SJSA1 (cell line): ENCODE measurements at regions not wholly inside any gene's neighbourhood (a gene's known extent, or its start where the extent isn't known, plus 50 kb on each side); places are given as distances from the start of the nearest gene placed in this dataset.

Source experiments
- DNase-seq, 2 experiments: peaks; one replicate each; pipeline ENCODE4 v3.0.0-alpha.2; 2015 to 2020; ENCODE audit warnings: low spot score in 2 of 2, low read depth in 1 of 2
- H3K27ac ChIP-seq: fragments of 250-450 bp; sonication (Bioruptor Pico); 2 replicates; pipeline ENCODE4 v1.5.1; 2020; ENCODE audit warnings: mild to moderate bottlenecking, moderate library complexity
- H3K27me3 ChIP-seq: fragments of 250-450 bp; sonication (Bioruptor Pico); replicated peaks from 2 replicates; pipeline ENCODE4 v1.5.1; 2020; ENCODE audit warnings: mild to moderate bottlenecking, moderate library complexity
- H3K36me3 ChIP-seq: fragments of 250-450 bp; sonication (Bioruptor Pico); 2 replicates; pipeline ENCODE4 v1.5.1; 2020; ENCODE audit warnings: mild to moderate bottlenecking
- H3K4me1 ChIP-seq: fragments of 250-450 bp; sonication (Bioruptor Pico); replicated peaks from 2 replicates; pipeline ENCODE4 v1.6.1; 2021; ENCODE audit warnings: mild to moderate bottlenecking
- H3K4me3 ChIP-seq: fragments of 250-450 bp; sonication (Bioruptor Pico); 2 replicates; pipeline ENCODE4 v1.5.1; 2020; ENCODE audit warnings: mild to moderate bottlenecking
- H3K9me3 ChIP-seq: fragments of 250-450 bp; sonication (Bioruptor Pico); replicated peaks from 2 replicates; pipeline ENCODE4 v1.5.1; 2020; ENCODE audit warnings: mild to moderate bottlenecking

DNA sequence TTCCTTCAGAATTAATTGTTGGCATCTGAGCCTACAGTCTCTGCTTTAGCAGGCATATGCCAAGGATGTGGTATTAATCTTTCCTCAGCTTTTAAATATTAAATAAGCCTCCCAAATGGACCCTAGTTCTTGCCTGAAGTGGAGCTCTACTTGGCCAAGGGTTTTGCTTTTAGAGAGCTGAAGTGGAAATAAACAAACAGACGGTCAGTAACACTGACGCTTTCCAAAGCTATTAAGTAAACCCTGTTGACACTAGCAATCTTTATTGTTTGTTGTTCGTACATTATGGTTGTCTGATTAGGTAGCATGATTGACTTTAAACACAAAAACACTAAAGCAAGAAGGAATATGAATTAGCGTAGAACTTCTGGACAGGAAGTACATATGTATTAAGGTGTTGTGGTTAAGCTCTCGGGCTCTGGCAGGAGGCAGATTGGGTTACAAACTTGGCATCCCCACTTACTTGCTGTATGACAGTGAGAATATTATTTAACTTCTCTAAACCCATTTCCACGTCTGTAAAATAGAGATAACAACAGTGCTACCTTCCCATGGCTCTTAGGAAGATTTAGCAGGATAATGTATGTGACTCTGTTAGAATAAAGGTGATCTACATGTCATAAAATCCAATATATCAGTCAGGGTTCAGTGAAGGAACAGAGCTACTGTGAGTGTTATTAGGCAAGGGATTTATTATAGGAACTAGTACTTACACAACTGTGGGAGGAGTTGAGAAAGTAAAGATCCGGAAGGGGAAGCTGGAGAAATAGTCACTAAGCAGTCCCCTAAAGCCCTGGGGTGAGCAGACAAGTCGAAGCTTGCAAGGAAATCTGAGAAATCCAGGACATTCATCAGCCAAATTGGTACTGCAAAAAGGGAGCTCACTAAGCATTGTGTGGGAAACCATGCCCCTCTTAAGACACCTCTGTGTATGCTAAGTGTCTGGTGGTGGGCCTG lies 92.2 kb upstream of the ATF7IP start:
- H3K4me1 ChIP-seq: no peaks in the 10 kb centered on the region
- DNase-seq: no peak
- H3K27me3 ChIP-seq: no peaks in the 10 kb centered on the region
- H3K9me3 ChIP-seq: peaks cover 6% of the 10 kb centered on the region; the same call in 1 of the 2 replicates
- H3K27ac ChIP-seq: no peak overlapping the region
- no peaks in the 10 kb centered on the region for H3K36me3 ChIP-seq
- H3K4me3 ChIP-seq: no peak overlapping the region

DNA sequence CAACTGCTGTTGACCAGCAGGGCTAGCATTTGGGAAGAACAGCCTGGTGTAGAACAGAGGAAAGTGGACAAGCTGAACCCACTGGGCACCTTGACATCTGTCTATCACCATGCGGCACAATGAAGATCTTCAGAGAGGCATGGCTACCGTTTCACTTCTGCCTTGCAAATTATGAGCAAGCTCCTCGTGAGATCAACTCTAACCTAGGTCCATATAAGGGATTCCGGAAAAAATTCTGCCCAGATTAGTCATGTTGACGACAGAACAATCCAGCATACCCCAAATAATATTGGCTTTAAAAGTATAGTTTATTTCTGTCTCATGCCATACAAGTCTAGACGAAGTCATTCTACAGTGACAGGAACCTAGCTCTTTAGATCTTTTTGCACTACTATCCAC lies 91.6 kb upstream of the ATF7IP start:
- Histone ChIP-seq H3K27ac (no peak overlapping the region), H3K9me3 (peaks cover 6% of the 10 kb centered on the region; the same call in 1 of the 2 replicates), H3K27me3 (no peaks in the 10 kb centered on the region), H3K4me1 (no peaks in the 10 kb centered on the region), H3K4me3 (no peak overlapping the region), H3K36me3 (no peaks in the 10 kb centered on the region)
- DNase-seq: no peak

DNA sequence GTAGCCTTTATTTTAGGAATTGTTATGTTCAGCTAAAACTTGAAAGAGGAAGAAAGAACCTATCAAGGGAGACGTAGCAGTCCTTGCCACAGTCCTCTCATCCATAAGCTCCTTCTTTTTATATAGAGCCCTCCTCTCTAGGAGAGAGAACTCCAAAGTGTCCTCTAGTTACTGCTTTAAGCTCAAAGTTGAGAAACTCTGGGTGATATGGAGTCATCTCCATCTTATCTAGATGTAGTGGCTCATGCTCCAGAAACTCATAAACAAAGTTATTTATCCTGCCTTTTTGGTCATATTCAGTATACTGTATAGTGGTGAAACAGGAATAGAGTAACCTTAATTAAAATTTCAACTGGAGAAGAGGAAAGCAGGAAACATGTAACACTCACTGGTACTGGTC lies 90.4 kb upstream of the ATF7IP start:
- H3K36me3 ChIP-seq: no peaks in the 10 kb centered on the region
- no peaks in the 10 kb centered on the region for H3K27me3 ChIP-seq

DNA sequence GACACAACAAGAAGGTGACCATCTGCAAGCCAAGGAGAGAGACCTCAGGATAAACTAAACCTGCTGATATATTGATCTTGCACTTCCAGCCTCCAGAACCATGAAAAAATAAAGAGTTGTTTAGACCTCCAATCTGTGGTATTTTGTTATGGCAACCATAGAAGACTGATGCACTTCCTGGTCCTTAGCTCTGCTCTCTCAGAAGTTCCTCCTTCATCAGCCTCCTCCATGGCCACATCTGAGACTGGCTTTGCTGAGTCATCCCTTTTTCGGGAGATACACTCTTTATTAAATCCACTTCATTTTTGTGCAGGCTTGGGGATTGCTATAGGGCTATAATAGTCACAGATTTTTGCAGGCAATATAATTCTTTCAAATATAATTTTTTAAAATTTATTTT lies 89.6 kb upstream of the ATF7IP start:
- no peaks in the 10 kb centered on the region for H3K27me3 ChIP-seq
- no peak for DNase-seq

More for the DNA sequence above, 90.4 kb upstream of the ATF7IP start:
- DNase-seq: no peak
- H3K27ac ChIP-seq: no peak overlapping the region
- peaks cover 6% of the 10 kb centered on the region; the same call in 1 of the 2 replicates for H3K9me3 ChIP-seq
- no peaks in the 10 kb centered on the region for H3K4me1 ChIP-seq
- H3K4me3 ChIP-seq: no peak overlapping the region

DNA sequence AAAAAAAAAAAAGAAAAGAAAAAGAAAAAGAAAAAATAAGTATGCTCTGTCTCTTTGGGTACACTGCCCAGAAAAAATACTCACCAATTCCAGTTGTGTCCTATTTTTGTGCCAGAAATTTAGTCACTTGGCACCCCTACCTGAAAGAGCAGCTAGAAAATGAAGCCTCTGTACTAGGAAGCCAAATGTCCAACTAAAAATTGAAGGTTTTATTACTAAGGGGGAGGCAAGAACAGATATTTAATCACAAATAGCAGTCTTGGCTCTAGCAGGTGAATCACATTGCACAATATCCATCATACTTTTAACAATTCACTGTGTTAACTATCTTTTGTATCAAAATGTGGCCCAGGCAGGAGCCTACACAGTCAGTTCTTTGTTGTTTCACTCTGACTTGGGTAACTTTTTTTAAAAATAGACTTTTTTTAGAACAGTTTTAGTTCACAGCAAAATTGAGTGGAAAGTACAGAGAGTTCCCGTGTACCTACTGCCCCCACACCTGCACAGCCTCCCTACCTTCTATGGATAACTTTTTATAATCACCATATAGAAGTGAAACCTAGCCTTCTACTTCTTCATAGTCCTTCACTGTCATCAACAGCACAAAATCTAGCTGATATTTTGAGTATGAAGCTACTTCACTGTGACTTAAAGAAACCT lies 87.1 kb upstream of the ATF7IP start:
- no peak overlapping the region for H3K4me3 ChIP-seq
- no peaks in the 10 kb centered on the region for H3K36me3 ChIP-seq
- no peaks in the 10 kb centered on the region for H3K27me3 ChIP-seq
- H3K4me1 ChIP-seq: no peaks in the 10 kb centered on the region
- H3K9me3 ChIP-seq: peaks cover 10% of the 10 kb centered on the region; the same call in 1 of the 2 replicates
- no peak overlapping the region for H3K27ac ChIP-seq
- DNase-seq: no peak

More for the DNA sequence above, 89.6 kb upstream of the ATF7IP start:
- Histone ChIP-seq H3K4me3 (no peak overlapping the region), H3K4me1 (no peaks in the 10 kb centered on the region), H3K27ac (no peak overlapping the region), H3K9me3 (peaks cover 6% of the 10 kb centered on the region; the same call in 1 of the 2 replicates), H3K36me3 (no peaks in the 10 kb centered on the region)

DNA sequence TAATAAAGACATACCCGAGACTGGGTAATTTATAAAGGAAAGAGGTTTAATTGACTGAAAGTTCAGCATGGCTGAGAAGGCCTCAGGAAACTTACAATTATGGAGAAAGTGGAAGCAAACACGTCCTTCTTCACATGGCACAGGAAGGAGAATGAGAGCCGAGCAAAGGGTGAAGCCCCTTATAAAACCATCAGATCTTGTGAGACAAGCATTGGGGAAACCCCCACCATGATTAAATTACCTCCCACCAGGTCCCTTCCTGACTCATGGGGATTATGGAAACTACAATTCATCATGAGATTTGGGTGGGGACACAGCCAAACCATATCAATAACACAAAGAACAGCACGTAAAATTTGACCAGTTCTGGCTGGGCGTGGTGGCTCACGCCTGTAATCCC lies 85.6 kb upstream of the ATF7IP start:
- H3K27me3 ChIP-seq: no peaks in the 10 kb centered on the region

DNA sequence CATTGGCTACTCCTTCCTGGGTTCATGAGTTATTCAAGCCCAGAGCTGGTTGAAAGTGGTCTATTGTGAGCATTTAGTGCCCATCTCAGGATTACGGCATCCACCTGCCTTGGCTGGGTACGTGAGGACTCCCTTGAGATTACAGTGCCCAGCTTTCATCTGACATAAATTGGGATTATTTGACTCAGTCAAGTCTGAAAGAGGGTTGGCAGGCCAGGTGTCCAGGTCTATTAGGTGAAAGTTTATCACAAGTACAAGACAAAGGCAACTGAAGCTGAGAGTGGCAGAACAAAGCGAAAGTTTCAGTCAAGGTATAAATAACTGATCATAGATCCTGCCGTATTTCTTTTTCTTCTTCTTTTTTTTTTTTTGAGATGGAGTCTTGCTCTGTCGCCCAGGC lies 84.6 kb upstream of the ATF7IP start:
- H3K4me3 ChIP-seq: no peak overlapping the region
- H3K4me1 ChIP-seq: no peaks in the 10 kb centered on the region
- H3K27ac ChIP-seq: no peak overlapping the region
- H3K9me3 ChIP-seq: peaks cover 10% of the 10 kb centered on the region; the same call in 1 of the 2 replicates
- H3K36me3 ChIP-seq: no peaks in the 10 kb centered on the region
- H3K27me3 ChIP-seq: no peaks in the 10 kb centered on the region
- no peak for DNase-seq

More for the DNA sequence above, 85.6 kb upstream of the ATF7IP start:
- Histone ChIP-seq H3K36me3 (no peaks in the 10 kb centered on the region), H3K4me1 (no peaks in the 10 kb centered on the region), H3K27ac (no peak overlapping the region), H3K9me3 (peaks cover 10% of the 10 kb centered on the region; the same call in 1 of the 2 replicates), H3K4me3 (no peak overlapping the region)
- DNase-seq: no peak

DNA sequence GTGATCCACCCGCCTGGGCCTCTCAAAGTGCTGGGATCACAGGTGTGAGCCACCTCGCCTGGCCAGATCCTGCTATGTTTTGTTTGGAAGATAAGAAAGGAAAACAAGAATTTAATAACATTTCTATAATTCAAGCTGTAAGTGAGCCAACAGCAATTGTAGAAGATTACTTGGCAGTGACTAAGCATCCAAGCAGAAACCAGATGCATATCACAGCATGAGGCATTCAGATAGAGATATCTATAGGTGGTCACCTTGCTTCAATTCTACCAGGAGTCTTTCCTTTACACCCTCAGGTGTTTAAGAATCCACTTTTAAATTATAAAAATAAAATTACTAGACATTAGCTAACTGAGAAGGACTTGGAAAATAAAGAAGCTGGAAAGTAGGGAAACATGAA lies 83.9 kb upstream of the ATF7IP start:
- H3K36me3 ChIP-seq: no peaks in the 10 kb centered on the region
- peaks cover 10% of the 10 kb centered on the region; the same call in 1 of the 2 replicates for H3K9me3 ChIP-seq
- H3K27me3 ChIP-seq: no peaks in the 10 kb centered on the region
- no peak overlapping the region for H3K27ac ChIP-seq
- no peak for DNase-seq
- H3K4me3 ChIP-seq: no peak overlapping the region
- no peaks in the 10 kb centered on the region for H3K4me1 ChIP-seq

DNA sequence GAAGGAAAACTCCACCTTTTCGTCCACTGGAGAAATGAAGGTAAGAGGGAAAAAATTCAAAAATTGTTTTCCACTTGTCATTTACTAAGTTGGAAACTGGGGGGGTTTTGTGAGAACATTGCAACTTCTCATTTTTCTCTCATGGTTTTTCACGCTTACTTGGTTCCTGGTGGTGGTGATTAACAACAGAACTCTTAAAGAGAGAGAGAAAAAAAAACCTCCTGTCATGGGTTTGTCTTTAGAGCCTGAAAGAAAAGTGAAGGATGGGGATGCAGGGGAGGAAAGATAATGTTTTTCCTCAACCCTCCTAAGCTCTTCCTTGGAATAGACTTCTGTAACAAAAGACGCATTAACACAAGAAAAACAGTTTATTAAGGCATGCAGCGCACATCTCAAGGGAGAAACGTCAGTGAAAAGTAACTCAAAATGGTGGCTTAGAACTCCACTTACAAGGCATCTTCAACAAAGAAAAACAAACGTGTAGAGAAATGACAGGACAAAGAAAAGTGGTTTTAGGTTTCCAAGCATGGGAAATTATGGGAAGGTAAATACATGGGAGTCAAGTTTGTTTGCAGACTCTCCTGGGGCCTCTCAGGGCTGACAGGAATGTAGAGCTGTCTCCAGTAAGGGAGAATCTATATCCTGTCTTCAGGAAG lies 81.9 kb upstream of the ATF7IP start:
- H3K36me3 ChIP-seq: no peaks in the 10 kb centered on the region
- H3K27me3 ChIP-seq: no peaks in the 10 kb centered on the region
- no peak for DNase-seq
- 0 out of 2 replicates have a peak, but pooled peaks cover 5% of the 10 kb centered on the region for H3K9me3 ChIP-seq
- no peaks in the 10 kb centered on the region for H3K4me1 ChIP-seq
- no peak overlapping the region for H3K4me3 ChIP-seq
- no peak overlapping the region for H3K27ac ChIP-seq

DNA sequence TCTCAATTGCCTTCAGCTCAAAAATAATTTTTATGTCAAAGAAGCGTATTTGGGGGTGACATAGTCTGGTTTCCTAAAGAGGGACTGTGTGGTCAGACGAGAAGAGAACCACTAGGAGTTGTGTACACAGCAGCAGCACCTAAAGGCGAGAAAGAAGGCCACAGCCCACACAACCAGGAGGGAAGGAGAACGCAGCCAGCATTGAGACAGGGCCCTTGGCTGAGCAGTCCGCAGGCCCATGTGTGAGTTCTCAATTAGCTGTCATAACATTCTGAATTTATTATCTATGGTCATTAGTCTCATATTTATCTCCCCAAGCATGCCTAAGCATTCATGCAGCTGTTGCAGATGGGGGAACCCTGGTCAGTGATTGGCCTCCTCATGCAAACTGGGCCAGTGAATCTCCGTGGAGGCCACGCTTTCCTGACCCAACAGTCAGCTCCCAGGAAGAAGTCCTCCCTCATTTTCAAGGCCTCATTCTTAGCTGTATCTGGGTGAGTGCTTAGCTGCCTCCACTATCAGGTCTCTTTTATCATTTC lies 81.2 kb upstream of the ATF7IP start:
- Histone ChIP-seq H3K9me3 (0 out of 2 replicates have a peak, but pooled peaks cover 5% of the 10 kb centered on the region), H3K4me1 (no peaks in the 10 kb centered on the region), H3K36me3 (no peaks in the 10 kb centered on the region), H3K27ac (no peak overlapping the region), H3K27me3 (no peaks in the 10 kb centered on the region), H3K4me3 (no peak overlapping the region)
- DNase-seq: no peak

DNA sequence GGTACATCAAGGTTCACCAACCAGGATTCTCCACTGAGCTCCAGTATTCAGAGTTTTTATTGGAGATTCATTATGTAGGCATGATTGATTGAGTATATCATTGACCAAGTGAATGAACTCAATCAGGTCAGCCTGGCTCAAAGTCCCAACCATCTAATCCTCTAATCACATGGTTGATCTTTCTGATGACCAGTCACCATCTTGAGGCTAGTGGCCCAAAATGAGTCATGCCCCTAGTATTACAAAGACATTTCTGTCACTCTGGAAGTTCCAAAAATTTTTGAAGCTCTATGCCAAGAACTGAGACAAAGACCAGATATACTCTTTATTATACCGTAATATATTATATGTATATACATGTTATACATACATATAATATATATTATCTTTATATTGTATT lies 75.9 kb upstream of the ATF7IP start:
- no peaks in the 10 kb centered on the region for H3K4me1 ChIP-seq
- DNase-seq: no peak
- H3K4me3 ChIP-seq: no peak overlapping the region
- H3K9me3 ChIP-seq: no peaks in the 10 kb centered on the region; the same call in none of the 2 replicates
- no peak overlapping the region for H3K27ac ChIP-seq
- no peaks in the 10 kb centered on the region for H3K27me3 ChIP-seq
- no peaks in the 10 kb centered on the region for H3K36me3 ChIP-seq

DNA sequence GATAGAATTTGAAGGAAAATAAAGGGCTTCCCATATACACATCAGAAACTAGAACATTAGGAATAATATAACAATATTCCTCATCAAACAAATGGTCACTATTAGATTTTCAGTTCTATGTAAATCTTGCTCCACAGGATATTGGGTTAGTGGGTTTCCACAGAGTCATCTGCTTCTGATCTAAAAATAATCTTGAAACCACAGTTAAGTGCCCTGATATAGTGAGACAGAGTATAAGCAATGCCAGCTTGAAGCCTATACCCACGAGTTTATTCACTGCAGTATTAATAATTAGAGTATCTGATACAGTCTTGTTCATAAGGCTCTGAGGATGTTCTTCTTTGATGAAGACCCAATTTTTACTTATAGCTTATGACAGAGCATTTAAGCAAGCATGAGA lies 74.5 kb upstream of the ATF7IP start:
- H3K9me3 ChIP-seq: no peaks in the 10 kb centered on the region; the same call in none of the 2 replicates
- H3K36me3 ChIP-seq: no peaks in the 10 kb centered on the region
- H3K27me3 ChIP-seq: no peaks in the 10 kb centered on the region
- H3K27ac ChIP-seq: no peak overlapping the region
- H3K4me1 ChIP-seq: no peaks in the 10 kb centered on the region
- no peak for DNase-seq
- no peak overlapping the region for H3K4me3 ChIP-seq

DNA sequence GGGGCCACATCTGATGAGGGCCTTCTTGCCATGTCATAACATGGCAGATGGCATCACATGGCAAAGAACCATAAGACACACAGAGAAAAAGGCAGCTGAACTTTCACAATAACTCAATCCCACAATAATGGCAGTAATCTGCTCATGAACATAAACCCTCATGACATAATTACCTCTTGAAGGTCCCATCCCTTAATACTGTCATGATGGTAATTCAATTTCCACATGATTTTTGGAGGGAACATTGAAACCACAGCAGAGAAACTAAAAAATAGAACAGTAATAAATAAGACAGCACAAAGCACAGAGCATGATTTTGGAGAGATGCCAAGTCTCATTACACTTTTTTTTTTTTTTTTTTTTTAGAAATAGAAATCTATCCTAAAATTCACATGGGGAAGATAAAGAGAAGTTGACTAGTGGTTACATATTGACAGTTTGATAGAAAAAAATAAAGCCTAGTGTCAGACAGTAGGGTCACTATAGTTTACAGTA lies 61.8 kb upstream of the ATF7IP start:
- H3K4me1 ChIP-seq: no peaks in the 10 kb centered on the region
- H3K27ac ChIP-seq: no peak overlapping the region
- DNase-seq: no peak
- H3K9me3 ChIP-seq: no peaks in the 10 kb centered on the region
- H3K27me3 ChIP-seq: no peaks in the 10 kb centered on the region
- no peaks in the 10 kb centered on the region for H3K36me3 ChIP-seq
- no peak overlapping the region for H3K4me3 ChIP-seq
